SIG-M5 (cell line): ENCODE measurements at regions not wholly inside any gene's neighbourhood (a gene's known extent, or its start where the extent isn't known, plus 50 kb on each side); places are given as distances from the start of the nearest gene placed in this dataset.

Source experiments
- DNase-seq: peaks from one replicate; lab custom pipeline; 2025; lab: John Stamatoyannopoulos, UW

DNA sequence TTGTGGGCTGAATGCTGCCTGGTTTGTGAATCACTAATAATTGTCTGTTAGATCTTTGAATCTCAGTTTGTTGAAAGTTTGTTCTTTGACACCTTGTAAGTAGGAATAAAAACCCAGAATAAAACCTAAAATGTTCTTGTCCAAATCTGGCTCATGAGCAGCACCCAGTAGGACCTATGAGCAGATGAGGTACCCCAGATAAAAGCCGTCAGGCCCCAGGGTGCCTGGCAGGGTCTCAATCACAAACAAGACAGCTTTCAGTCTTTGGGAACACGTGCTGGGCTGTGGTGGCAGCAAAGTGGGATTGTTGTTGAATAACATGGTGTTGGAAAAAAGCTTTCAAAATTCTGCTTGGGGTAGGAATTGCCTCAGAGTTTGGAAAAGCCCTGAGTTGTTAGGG lies 52.1 kb upstream of the ECI2 start:
- no peak for DNase-seq

DNA sequence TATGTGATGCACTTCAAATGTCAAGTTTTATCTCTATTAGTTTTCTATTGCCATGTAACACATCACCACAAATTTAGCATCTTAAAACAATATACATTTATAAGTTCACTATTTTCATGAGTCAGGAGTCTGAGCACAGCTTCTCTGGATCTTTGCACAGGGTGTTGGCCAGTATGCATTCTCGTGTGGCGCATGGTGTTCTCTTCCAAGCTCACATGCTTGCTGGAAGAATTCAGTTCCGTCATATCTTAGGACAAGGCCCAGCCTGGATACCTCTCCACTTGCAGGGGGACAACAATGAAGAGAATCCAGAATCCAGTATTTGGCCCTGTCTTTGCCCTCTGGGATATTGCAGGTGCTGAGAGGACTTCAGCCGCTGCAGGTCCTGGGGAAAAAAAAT lies 51.0 kb upstream of the ECI2 start:
- DNase-seq: no peak

DNA sequence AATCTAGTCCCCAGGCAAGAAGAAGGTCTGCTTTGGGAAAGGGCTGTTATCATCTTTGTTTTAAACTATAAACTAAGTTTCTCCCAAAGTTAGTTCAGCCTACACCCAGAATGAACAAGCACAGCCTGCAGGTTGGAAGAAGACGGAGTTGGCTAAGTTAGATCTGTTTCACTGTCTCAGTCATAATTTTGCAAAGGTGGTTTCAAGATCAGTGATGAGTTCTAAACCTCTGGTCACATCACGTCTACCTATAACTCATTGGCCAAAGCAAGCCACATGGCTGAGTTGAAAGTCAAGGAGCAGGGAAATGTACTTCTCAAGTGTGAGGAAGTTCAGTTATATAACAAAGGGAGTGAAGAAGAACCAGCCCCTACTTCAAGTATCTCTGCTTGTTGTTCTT lies 50.5 kb upstream of the ECI2 start:
- no peak for DNase-seq

DNA sequence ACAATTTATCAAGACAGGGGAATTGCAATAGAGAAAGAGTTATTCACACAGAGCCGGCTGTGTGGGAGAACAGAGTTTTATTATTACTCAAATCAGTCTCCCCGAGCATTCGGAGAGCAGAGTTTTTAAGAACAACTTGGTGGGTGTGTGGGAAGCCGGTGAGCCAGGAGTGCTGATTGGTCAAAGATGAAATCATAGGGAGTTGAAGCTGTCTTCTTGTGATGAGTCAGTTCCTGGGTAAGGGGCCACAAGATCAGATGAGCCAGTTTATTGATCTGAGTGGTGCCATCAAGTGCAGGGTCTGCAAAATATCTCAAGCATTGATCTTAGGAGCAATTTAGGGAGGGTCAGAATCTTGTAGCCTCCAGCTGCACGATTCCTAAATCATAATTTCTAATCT lies 50.0 kb upstream of the ECI2 start:
- no peak for DNase-seq
